ENCODE measurements at regions not wholly inside any gene's neighbourhood (a gene's known extent, or its start where the extent isn't known, plus 50 kb on each side); places are given as distances from the start of the nearest gene placed in this dataset.

- TF ChIP-seq GABPA (IDR thresholded peaks at IDR 0.05 in 1 of 2, conservative IDR thresholded peaks at IDR 0.05 in 1 of 2) (no peak), CTCF (IDR thresholded peaks at IDR 0.05; ENCODE audit: low read depth, low read length, missing input control) (no peak), YY1 (IDR thresholded peaks at IDR 0.05) (no peak), MAX (IDR thresholded peaks at IDR 0.05) (no peak)
- TF ChIP-seq, protein P1, sequence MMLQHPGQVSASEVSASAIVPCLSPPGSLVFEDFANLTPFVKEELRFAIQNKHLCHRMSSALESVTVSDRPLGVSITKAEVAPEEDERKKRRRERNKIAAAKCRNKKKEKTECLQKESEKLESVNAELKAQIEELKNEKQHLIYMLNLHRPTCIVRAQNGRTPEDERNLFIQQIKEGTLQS (IDR thresholded peaks at IDR 0.05): no peak
- TF ChIP-seq, protein P2, sequence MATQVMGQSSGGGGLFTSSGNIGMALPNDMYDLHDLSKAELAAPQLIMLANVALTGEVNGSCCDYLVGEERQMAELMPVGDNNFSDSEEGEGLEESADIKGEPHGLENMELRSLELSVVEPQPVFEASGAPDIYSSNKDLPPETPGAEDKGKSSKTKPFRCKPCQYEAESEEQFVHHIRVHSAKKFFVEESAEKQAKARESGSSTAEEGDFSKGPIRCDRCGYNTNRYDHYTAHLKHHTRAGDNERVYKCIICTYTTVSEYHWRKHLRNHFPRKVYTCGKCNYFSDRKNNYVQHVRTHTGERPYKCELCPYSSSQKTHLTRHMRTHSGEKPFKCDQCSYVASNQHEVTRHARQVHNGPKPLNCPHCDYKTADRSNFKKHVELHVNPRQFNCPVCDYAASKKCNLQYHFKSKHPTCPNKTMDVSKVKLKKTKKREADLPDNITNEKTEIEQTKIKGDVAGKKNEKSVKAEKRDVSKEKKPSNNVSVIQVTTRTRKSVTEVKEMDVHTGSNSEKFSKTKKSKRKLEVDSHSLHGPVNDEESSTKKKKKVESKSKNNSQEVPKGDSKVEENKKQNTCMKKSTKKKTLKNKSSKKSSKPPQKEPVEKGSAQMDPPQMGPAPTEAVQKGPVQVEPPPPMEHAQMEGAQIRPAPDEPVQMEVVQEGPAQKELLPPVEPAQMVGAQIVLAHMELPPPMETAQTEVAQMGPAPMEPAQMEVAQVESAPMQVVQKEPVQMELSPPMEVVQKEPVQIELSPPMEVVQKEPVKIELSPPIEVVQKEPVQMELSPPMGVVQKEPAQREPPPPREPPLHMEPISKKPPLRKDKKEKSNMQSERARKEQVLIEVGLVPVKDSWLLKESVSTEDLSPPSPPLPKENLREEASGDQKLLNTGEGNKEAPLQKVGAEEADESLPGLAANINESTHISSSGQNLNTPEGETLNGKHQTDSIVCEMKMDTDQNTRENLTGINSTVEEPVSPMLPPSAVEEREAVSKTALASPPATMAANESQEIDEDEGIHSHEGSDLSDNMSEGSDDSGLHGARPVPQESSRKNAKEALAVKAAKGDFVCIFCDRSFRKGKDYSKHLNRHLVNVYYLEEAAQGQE (IDR thresholded peaks at IDR 0.05): no peak
These were observed 73.4 kb upstream of the NRSN1 start for GRCh38 chr6:24052590-24052961.
